Left ventricle myocardium inferior (tissue), 1 donor: ENCODE measurements at regions not wholly inside any gene's neighbourhood (a gene's known extent, or its start where the extent isn't known, plus 50 kb on each side); places are given as distances from the start of the nearest gene placed in this dataset.

Experiments used
- DNase-seq: peaks from one replicate; pipeline ENCODE4 v3.0.0-alpha.2; 2020
- H3K27ac ChIP-seq: fragments of 200-600 bp; replicated peaks from 2 replicates; pipeline ENCODE4 v1.8.0; 2021
- H3K27me3 ChIP-seq: fragments of 200-600 bp; 2 replicates; pipeline ENCODE4 v1.8.0; 2021; ENCODE audit warnings: low read depth
- H3K36me3 ChIP-seq: fragments of 200-600 bp; 2 replicates; pipeline ENCODE4 v1.8.0; 2021
- H3K4me1 ChIP-seq: fragments of 200-600 bp; 2 replicates; pipeline ENCODE4 v1.8.0; 2021
- H3K4me3 ChIP-seq: fragments of 200-600 bp; 2 replicates; pipeline ENCODE4 v1.8.0; 2021; ENCODE audit warnings: mild to moderate bottlenecking, moderate library complexity
- H3K9me3 ChIP-seq: fragments of 200-600 bp; replicated peaks from 2 replicates; pipeline ENCODE4 v1.8.0; 2021
- intact Hi-C: fragments of 100-400 bp; cut with micrococcal nuclease; formaldehyde crosslinking; loops from one replicate; pipeline ENCODE4 v1.11.0; 2022
- TF ChIP-seq, protein P1 (sequence below): fragments of 200-600 bp; IDR thresholded peaks from 2 replicates; pipeline ENCODE4 v1.8.0; 2021; ENCODE audit warnings: antibody characterized with exemption, mild to moderate bottlenecking, borderline replicate concordance
- donor health status: DM: no; HTN: yes; CAD: no; lungs with severe emphysema.

DNA sequence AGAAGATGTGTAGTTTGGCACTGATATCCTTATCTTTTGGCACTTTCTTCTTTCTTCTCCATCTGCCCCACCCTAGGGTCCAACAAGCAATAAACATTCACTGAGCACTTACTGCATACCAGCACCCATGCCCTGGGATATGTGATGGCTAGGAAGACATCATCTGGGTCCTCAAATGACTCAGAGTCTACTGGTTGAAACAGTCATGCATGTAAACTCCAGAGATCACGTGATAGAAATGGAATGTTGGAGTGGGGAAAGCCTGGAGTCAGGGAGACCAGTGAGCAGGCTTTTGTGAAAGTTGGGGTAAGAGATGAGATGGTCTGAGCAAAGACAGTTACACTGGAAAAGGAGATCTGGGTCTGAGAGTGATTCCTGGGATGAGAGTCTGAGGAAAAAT lies 724.9 kb upstream of the TENM4 start:
- DNase-seq = no peak
- Histone ChIP-seq H3K36me3 (no peaks in the 10 kb centered on the region), H3K4me3 (no peak overlapping the region), H3K27ac (no peak overlapping the region), H3K4me1 (no peaks in the 10 kb centered on the region), H3K9me3 (peaks cover 11% of the 10 kb centered on the region), H3K27me3 (no peaks in the 10 kb centered on the region)
- intact Hi-C loops = no loop called here
- TF ChIP-seq, protein P1, sequence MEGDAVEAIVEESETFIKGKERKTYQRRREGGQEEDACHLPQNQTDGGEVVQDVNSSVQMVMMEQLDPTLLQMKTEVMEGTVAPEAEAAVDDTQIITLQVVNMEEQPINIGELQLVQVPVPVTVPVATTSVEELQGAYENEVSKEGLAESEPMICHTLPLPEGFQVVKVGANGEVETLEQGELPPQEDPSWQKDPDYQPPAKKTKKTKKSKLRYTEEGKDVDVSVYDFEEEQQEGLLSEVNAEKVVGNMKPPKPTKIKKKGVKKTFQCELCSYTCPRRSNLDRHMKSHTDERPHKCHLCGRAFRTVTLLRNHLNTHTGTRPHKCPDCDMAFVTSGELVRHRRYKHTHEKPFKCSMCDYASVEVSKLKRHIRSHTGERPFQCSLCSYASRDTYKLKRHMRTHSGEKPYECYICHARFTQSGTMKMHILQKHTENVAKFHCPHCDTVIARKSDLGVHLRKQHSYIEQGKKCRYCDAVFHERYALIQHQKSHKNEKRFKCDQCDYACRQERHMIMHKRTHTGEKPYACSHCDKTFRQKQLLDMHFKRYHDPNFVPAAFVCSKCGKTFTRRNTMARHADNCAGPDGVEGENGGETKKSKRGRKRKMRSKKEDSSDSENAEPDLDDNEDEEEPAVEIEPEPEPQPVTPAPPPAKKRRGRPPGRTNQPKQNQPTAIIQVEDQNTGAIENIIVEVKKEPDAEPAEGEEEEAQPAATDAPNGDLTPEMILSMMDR = no peak

DNA sequence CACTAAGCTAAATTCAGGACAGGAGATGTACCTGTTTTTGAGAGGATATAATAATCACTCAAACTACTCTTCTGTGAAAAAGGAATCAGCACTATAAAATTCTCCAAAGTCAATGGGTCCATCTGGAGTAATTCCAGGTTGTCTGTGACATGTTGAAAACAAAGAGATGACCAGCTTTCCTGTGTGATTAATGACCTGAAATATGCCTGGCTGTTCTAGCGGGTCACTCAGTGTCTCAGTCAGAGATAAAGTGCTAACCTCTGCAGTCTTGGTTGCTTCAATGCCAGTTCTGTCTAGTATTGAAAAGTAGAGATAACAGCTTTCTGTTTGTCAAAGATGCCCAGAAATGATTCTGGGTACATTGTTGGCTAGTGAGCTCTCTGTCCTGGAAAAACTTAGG lies 722.6 kb upstream of the TENM4 start:
- H3K4me3 ChIP-seq = no peak overlapping the region
- H3K4me1 ChIP-seq = no peaks in the 10 kb centered on the region
- no peaks in the 10 kb centered on the region for H3K27me3 ChIP-seq
- intact Hi-C loops = no loop called here
- no peaks in the 10 kb centered on the region for H3K36me3 ChIP-seq
- no peak for DNase-seq
- H3K9me3 ChIP-seq = no peaks in the 10 kb centered on the region
- no peak overlapping the region for H3K27ac ChIP-seq
- TF ChIP-seq, protein P1 = no peak

DNA sequence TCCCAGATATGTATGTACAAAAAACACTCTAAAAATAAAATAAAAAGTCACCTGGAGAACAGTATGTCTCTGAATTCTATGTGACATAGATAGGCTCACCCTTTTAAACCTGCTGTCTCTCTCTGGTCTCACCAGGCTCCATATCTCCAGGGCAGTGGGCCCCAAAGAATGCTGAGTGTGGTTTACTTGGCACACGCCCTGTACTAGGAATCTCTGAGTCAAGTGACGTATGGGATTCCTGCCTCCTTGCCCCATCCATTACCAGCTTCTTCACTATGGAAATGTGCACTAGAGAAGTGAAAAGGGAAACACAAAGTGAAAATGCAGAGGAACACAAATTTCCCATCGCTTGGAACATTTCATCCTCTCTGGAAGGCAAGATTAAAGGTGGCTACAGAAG lies 722.2 kb upstream of the TENM4 start:
- H3K4me3 ChIP-seq = no peak overlapping the region
- no peak for DNase-seq
- H3K4me1 ChIP-seq = no peaks in the 10 kb centered on the region
- no peaks in the 10 kb centered on the region for H3K9me3 ChIP-seq
- H3K36me3 ChIP-seq = no peaks in the 10 kb centered on the region
- H3K27me3 ChIP-seq = no peaks in the 10 kb centered on the region
- TF ChIP-seq, protein P1 = no peak
- H3K27ac ChIP-seq = no peak overlapping the region
- intact Hi-C loops = no loop called here

DNA sequence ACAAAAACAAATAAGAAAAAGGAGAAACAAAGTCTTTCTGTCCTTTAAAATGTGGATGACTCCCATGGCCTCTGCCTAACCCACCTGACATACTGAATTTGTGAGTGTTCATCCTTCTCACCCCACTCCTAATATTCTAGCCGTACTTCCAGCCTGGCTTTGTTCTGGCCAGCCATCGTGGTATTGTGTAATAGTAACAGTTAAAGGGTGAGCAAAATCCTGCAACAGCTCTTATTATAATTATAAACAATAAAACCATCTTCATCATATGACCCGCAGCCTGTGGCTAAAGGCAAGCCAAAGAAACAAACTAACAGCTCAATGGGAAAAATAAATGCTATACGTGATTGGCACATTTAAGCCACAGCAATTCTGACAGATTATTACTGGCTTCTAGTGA lies 721.6 kb upstream of the TENM4 start:
- Histone ChIP-seq H3K9me3 (no peaks in the 10 kb centered on the region), H3K4me3 (no peak overlapping the region), H3K4me1 (no peaks in the 10 kb centered on the region), H3K36me3 (no peaks in the 10 kb centered on the region), H3K27ac (no peak overlapping the region), H3K27me3 (no peaks in the 10 kb centered on the region)
- DNase-seq = no peak
- intact Hi-C loops = no loop called here
- TF ChIP-seq, protein P1 = no peak

DNA sequence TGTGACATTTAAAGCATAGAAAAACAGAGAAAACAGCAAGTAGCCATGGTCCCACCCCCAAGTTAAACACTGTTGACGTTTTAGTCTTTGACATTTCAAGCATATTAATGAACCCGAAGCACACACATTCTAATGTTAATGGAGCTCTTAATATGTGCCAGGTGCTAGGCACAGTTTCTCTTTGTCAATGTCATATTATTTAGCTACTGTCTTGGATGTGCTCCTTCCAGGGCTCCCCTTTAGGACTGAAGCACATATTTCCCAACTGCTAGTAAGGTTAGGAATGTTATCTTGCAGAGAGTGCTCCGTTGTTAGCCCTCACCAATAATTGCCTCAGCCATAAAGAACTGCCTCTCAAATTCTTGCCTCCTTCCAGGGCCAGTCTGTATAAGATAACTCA lies 716.6 kb upstream of the TENM4 start:
- H3K9me3 ChIP-seq = no peaks in the 10 kb centered on the region

More for the DNA sequence above, 716.6 kb upstream of the TENM4 start:
- H3K4me3 ChIP-seq = no peak overlapping the region
- H3K27ac ChIP-seq = no peak overlapping the region
- H3K36me3 ChIP-seq = no peaks in the 10 kb centered on the region
- intact Hi-C loops = no loop called here
- H3K27me3 ChIP-seq = no peaks in the 10 kb centered on the region
- TF ChIP-seq, protein P1 = no peak
- H3K4me1 ChIP-seq = no peaks in the 10 kb centered on the region
- no peak for DNase-seq
